Activated CD8-positive, alpha-beta T cell treated with anti-CD3 and anti-CD28 coated beads, Interleukin-2, amount 10 ng/mL, durations not matched to agents 7 days and 5 days (primary cell): ENCODE measurements at regions not wholly inside any gene's neighbourhood (a gene's known extent, or its start where the extent isn't known, plus 50 kb on each side); places are given as distances from the start of the nearest gene placed in this dataset.

Source experiments
- ATAC-seq: fragments of 150-1000 bp; cut with Tn5 transposase; one replicate; pipeline ENCODE4 v1.10.0; 2021; ENCODE audit warnings: moderate library complexity
- CTCF ChIA-PET: fragments of 350-600 bp; sonication (Branson Sonifier 250); formaldehyde crosslinking; loops from one replicate; lab custom pipeline; 2021; ENCODE audit warnings: antibody characterized with exemption; lab: Charles Lee
- POLR2A ChIA-PET: fragments of 350-600 bp; sonication (Branson Sonifier 250); formaldehyde crosslinking; loops from one replicate; lab custom pipeline; 2021; ENCODE audit warnings: antibody characterized with exemption; lab: Charles Lee
- DNase-seq: peaks from one replicate; pipeline ENCODE4 v3.0.0-alpha.2; 2020
- H3K27ac Mint-ChIP-seq: one replicate; pipeline ENCODE4 v1.8.0; 2021; ENCODE audit warnings: mild to moderate bottlenecking, mixed read lengths
- H3K27me3 Mint-ChIP-seq: one replicate; pipeline ENCODE4 v1.8.0; 2021; ENCODE audit warnings: low read depth, mixed read lengths
- H3K36me3 Mint-ChIP-seq: one replicate; pipeline ENCODE4 v1.8.0; 2021; ENCODE audit warnings: low read depth, mixed read lengths
- H3K4me1 Mint-ChIP-seq: one replicate; pipeline ENCODE4 v1.8.0; 2021; ENCODE audit warnings: low read depth, mixed read lengths
- H3K4me3 Mint-ChIP-seq: one replicate; pipeline ENCODE4 v1.8.0; 2021; ENCODE audit warnings: mild to moderate bottlenecking, mixed read lengths
- H3K9me3 Mint-ChIP-seq: one replicate; pipeline ENCODE4 v1.8.0; 2022; ENCODE audit warnings: mixed read lengths; ENCODE audit not compliant: insufficient read depth

DNA sequence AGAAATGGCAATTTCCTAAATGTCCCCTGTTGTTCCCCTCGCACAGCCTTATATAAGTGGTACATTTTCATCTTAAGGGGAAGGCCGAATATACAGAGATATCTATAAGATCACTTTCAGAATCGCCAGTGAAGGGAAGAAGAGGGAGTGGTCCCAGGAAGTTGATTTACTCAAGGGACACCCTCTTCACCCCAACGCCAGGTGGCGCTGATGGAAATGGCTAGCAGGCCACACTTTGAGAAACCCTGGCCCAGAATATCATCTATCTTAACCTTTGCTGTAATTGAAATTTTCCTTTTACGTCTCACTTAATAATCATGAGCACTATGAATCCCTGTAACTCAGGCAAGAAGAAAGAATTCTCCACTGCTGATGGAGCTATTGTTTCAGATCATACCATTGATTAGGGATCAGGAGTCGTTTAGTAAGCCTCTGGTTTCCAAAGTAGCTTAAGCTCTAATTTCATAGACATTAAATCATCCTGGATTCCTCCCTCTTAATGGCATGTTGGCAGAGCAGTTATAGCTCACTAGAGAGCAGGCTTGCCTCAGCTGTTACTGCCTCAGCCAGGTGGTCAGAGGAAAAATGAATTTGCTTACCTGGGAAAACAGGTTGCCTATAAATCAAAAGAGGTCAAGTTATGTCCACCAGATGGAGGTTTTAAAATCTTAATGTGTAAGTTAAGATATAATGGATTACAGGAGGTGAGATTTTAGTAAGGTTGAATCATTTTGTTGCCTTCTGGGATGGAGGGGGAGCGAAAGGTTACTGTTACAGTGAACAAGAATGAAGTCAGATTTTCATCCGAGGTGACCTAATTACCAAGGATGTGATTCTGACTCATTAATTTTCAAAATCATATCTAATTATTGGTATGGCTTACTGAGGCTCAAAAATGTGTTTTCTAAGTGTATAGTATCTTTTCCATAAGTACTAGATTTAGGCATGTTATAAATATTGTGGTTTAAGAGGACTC is 941.2 kb upstream of the TENM3 start:
- no peak for ATAC-seq
- no peak overlapping the region for H3K4me3 Mint-ChIP-seq
- H3K27ac Mint-ChIP-seq = no peak overlapping the region
- ChIA-PET POLR2A (no interaction called here), CTCF (no interaction called here)
- no peaks in the 10 kb centered on the region for H3K27me3 Mint-ChIP-seq
- DNase-seq = peak; percentile 27
- no peaks in the 10 kb centered on the region for H3K36me3 Mint-ChIP-seq
- no peaks in the 10 kb centered on the region for H3K4me1 Mint-ChIP-seq
- no peaks in the 10 kb centered on the region for H3K9me3 Mint-ChIP-seq

DNA sequence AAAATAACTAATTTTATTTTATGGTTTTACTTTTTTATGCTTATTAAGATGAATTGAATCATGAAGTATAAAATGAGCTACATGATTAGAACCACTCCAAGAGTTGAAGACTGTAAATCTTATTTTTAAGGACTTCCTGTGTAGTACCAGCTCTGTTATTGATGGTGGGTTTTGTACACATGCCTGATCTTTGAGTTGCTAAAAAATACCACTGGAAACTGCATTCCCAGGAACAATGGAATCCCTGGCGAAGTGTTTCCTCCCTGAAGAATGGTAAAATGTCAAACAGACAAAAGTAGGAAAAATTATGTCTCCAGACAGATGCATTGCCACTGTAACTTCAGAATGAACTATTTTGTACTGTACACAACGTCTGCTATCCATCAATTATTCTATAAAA is 935.4 kb upstream of the TENM3 start:
- ATAC-seq (no peak), DNase-seq (no peak)
- Mint-ChIP-seq H3K4me1 (no peaks in the 10 kb centered on the region), H3K27ac (no peak overlapping the region), H3K9me3 (no peaks in the 10 kb centered on the region), H3K27me3 (no peaks in the 10 kb centered on the region), H3K4me3 (no peak overlapping the region), H3K36me3 (no peaks in the 10 kb centered on the region)
- POLR2A ChIA-PET = no interaction called here
- CTCF ChIA-PET = no interaction called here

- no peaks in the 10 kb centered on the region for H3K9me3 Mint-ChIP-seq
- H3K36me3 Mint-ChIP-seq = no peaks in the 10 kb centered on the region
- POLR2A ChIA-PET = no interaction called here
- DNase-seq (no peak), ATAC-seq (no peak)
- no peak overlapping the region for H3K4me3 Mint-ChIP-seq
- CTCF ChIA-PET = no interaction called here
- H3K27ac Mint-ChIP-seq = no peak overlapping the region
- H3K4me1 Mint-ChIP-seq = no peaks in the 10 kb centered on the region
- H3K27me3 Mint-ChIP-seq = no peaks in the 10 kb centered on the region
Observed at GRCh38 chr4:181308476-181309312, 934.5 kb upstream of the TENM3 start.

DNA sequence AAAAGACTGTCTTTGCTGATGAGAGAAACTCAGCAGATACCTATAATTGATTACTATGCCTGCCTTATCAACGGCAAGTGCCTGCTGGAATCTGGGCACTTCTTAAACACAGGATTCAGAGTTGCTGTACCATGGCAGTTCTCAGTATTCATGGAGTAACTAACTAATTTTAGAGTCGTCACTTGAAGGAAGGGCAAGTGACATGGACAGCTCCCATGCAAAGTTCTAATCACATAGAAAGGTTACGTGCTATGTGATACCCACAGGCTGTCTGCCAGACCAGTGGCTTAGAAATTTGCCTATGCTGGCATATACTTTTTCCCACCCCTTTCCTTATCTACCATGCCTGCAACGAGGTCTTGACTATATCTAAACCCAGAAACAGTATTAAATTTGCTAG is 931.1 kb upstream of the TENM3 start:
- CTCF ChIA-PET = interaction anchor here (0.5 kb wide), 1 partner anchor 9 kb away, joined by 3 read pairs; no protein-coding TSS in a partner anchor
- H3K9me3 Mint-ChIP-seq = no peaks in the 10 kb centered on the region
- no peaks in the 10 kb centered on the region for H3K4me1 Mint-ChIP-seq
- DNase-seq = no peak
- H3K36me3 Mint-ChIP-seq = no peaks in the 10 kb centered on the region
- no peak overlapping the region for H3K4me3 Mint-ChIP-seq
- POLR2A ChIA-PET = interaction anchor here (0.6 kb wide), 1 partner anchor 43 kb away, joined by 3 read pairs; no protein-coding TSS in a partner anchor
- ATAC-seq = no peak
- H3K27ac Mint-ChIP-seq = no peak overlapping the region
- no peaks in the 10 kb centered on the region for H3K27me3 Mint-ChIP-seq

GRCh38 chr4:181319629-181320028 is 923.6 kb upstream of the TENM3 start:
- Mint-ChIP-seq H3K4me1 (no peaks in the 10 kb centered on the region), H3K4me3 (no peak overlapping the region), H3K9me3 (no peaks in the 10 kb centered on the region), H3K27me3 (no peaks in the 10 kb centered on the region), H3K36me3 (no peaks in the 10 kb centered on the region), H3K27ac (no peak overlapping the region)
- ATAC-seq = no peak
- DNase-seq = no peak
- POLR2A ChIA-PET = no interaction called here
- CTCF ChIA-PET = no interaction called here

GRCh38 chr4:181323061-181323460 is 920.1 kb upstream of the TENM3 start:
- Mint-ChIP-seq H3K9me3 (peaks cover 10% of the 10 kb centered on the region), H3K27me3 (no peaks in the 10 kb centered on the region), H3K4me3 (no peak overlapping the region), H3K4me1 (no peaks in the 10 kb centered on the region), H3K27ac (no peak overlapping the region), H3K36me3 (no peaks in the 10 kb centered on the region)
- POLR2A ChIA-PET = no interaction called here
- ATAC-seq = no peak
- no peak for DNase-seq
- CTCF ChIA-PET = no interaction called here

GRCh38 chr4:181330654-181331201 is 912.5 kb upstream of the TENM3 start:
- Mint-ChIP-seq H3K27ac (no peak overlapping the region), H3K36me3 (no peaks in the 10 kb centered on the region), H3K4me1 (no peaks in the 10 kb centered on the region), H3K9me3 (peaks cover 7% of the 10 kb centered on the region), H3K27me3 (no peaks in the 10 kb centered on the region), H3K4me3 (no peak overlapping the region)
- CTCF ChIA-PET = no interaction called here
- no peak for ATAC-seq
- POLR2A ChIA-PET = no interaction called here
- DNase-seq = no peak

DNA sequence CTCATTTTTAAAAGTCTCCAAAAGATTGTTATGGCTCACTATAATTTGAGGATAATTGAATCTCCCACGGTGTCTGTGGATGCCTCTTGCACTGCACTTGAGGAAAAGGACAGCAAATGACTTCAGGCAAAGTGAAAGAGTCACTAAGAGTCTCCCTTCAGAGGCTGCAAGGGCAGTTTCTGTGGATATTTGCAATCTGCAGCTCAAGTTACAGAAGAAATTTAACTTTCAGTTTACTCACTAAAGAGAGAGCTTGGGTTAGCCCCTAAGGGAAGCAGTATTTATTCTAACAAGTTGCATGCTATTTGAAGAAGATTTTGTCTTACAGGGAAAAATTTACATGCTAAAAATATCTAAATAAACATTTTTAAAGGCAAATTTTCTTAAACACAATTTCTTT is 912.0 kb upstream of the TENM3 start:
- no peaks in the 10 kb centered on the region for H3K27me3 Mint-ChIP-seq
- CTCF ChIA-PET = no interaction called here
- H3K27ac Mint-ChIP-seq = no peak overlapping the region
- DNase-seq = no peak
- ATAC-seq = no peak
- H3K4me1 Mint-ChIP-seq = no peaks in the 10 kb centered on the region
- H3K9me3 Mint-ChIP-seq = peaks cover 7% of the 10 kb centered on the region
- POLR2A ChIA-PET = no interaction called here
- H3K36me3 Mint-ChIP-seq = no peaks in the 10 kb centered on the region
- no peak overlapping the region for H3K4me3 Mint-ChIP-seq

DNA sequence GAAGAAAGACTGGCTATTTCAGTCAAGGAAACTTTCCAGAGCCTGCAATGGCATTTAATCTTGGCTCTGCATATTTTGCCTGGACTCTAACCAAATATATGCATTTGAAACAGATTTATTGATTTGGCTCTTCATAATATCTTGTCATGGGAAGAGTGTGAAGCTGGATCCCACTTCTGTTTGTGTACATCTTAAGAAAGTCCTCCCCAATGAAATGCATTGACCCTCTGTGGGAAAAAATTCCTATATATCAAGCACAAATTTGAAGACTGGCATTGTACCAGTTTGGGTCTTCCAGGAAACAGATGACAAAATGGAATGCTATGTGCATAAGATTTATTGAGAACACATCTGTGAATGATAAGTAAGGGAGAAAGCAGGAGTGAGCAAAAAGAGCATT is 897.3 kb upstream of the TENM3 start:
- no peak overlapping the region for H3K27ac Mint-ChIP-seq
- peaks cover 4% of the 10 kb centered on the region for H3K9me3 Mint-ChIP-seq
- no peaks in the 10 kb centered on the region for H3K4me1 Mint-ChIP-seq
- H3K4me3 Mint-ChIP-seq = no peak overlapping the region
- ChIA-PET POLR2A (no interaction called here), CTCF (no interaction called here)
- no peak for DNase-seq
- no peaks in the 10 kb centered on the region for H3K27me3 Mint-ChIP-seq
- no peaks in the 10 kb centered on the region for H3K36me3 Mint-ChIP-seq
- ATAC-seq = no peak

DNA sequence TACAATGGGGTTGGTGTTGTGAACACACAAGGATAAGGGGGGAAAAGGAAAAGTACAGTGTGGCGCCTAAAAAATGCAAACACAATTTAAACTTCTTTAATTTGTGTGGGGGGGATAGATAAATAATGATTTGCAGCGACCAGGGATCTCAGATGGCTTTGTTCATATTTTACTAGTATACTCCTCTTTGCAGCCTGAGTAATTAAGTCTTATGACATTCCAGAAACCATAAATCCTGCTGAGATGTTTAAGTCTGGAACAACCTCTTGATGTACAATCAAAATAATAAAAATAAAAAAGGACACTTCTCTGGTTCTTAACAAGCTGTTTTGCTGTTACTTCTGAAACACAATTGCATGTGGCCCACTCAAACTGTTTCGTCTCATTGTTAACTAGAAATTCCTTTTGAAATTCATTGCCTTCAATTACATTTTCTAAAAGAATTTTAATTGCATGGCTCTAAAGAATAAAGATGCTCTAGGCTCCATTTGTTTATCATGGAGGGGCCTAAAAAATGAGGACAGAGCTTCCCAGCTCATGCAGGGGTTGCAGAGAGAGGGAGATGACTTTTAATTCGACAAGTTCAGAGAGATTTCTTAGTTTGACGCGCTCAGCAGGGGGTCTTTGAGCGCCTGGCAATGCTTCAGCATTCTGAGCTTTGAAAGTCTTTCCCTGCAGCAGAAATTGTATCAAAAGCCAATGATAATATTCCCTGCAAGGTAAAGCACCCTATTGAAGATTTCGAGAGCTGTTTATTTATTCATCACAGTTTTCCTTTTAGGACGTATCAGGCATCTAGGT is 892.4 kb upstream of the TENM3 start:
- Mint-ChIP-seq H3K4me1 (no peaks in the 10 kb centered on the region), H3K27ac (no peak overlapping the region), H3K27me3 (no peaks in the 10 kb centered on the region), H3K9me3 (no peaks in the 10 kb centered on the region), H3K4me3 (no peak overlapping the region), H3K36me3 (no peaks in the 10 kb centered on the region)
- DNase-seq (no peak), ATAC-seq (no peak)
- POLR2A ChIA-PET = no interaction called here
- CTCF ChIA-PET = no interaction called here

- Mint-ChIP-seq H3K9me3 (no peaks in the 10 kb centered on the region), H3K4me3 (no peak overlapping the region), H3K36me3 (no peaks in the 10 kb centered on the region), H3K27ac (no peak overlapping the region), H3K27me3 (no peaks in the 10 kb centered on the region), H3K4me1 (no peaks in the 10 kb centered on the region)
- ATAC-seq (no peak), DNase-seq (no peak)
- ChIA-PET CTCF (no interaction called here), POLR2A (no interaction called here)
Observed at GRCh38 chr4:181364504-181364903, 878.7 kb upstream of the TENM3 start.
